Testis (tissue), 2 donors: ENCODE measurements at regions not wholly inside any gene's neighbourhood (a gene's known extent, or its start where the extent isn't known, plus 50 kb on each side); places are given as distances from the start of the nearest gene placed in this dataset.

ENCODE experiments used
- DNase-seq: peaks from one replicate; pipeline ENCODE4 v3.0.0-alpha.2; 2019
- H3K27ac ChIP-seq, 2 donors: fragments of 200-600 bp; sonication (generic); one replicate each; pipeline ENCODE4 v1.5.1; 2019
- H3K27me3 ChIP-seq: fragments of 200-600 bp; sonication (generic); one replicate; pipeline ENCODE4 v1.5.1; 2019
- H3K36me3 ChIP-seq: fragments of 200-600 bp; sonication (generic); one replicate; pipeline ENCODE4 v1.5.1; 2017; ENCODE audit warnings: low read depth; ENCODE audit errors: missing control alignments
- H3K4me1 ChIP-seq: fragments of 200-600 bp; sonication (generic); one replicate; pipeline ENCODE4 v1.5.1; 2019
- H3K4me3 ChIP-seq, 2 donors: fragments of 200-600 bp; sonication (generic); one replicate each; pipeline ENCODE4 v1.5.1; 2017 to 2019
- H3K9me3 ChIP-seq: fragments of 200-600 bp; sonication (generic); one replicate; pipeline ENCODE4 v1.5.1; 2017
- POLR2A ChIP-seq: fragments of 450-650 bp; IDR thresholded peaks from one replicate; pipeline ENCODE4 v1.6.1; 2017; ENCODE audit warnings: antibody characterized with exemption, mild to moderate bottlenecking, moderate library complexity
- WGBS, 2 donors: methylation state at CpG; one replicate each; pipeline ENCODE4 v1.1.5; 2018; 5-methylcytosine and 5-hydroxymethylcytosine counted together
- intact Hi-C: fragments of 100-400 bp; cut with DNase I; formaldehyde crosslinking; loops from one replicate; pipeline ENCODE4 v1.15.1; 2023; ENCODE audit warnings: low total_unique reads
- TF ChIP-seq, protein P1 (sequence below), 3 experiments: fragments of 450-650 bp in 2 of 3; fragments of 200-600 bp in 1 of 3; sonication (generic) in 1 of 3; IDR thresholded peaks; one replicate each; pipeline ENCODE4 v1.5.1; 2016 to 2019; ENCODE audit warnings: antibody characterized with exemption in 3 of 3, mild to moderate bottlenecking in 2 of 3, moderate library complexity in 1 of 3

DNA sequence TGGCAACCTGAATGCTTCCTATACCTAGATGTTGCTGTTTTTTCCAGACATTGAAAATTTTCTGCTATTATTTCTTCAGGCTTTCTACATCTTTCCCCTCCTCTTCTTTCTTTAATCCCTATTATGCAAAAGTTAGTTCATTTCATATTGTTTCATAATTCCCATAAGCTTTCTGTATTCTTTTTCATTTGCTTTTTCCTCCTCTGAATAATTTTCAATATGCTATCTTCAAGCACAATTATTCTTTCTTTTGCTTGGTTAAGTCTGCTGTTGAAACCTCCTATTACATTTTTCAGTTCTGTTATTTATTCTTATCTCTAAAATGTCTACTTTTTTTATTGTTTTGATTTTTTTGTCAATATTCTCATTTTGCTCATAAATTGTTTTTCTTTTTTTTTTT, 947.1 kb upstream of the MIR17HG start:
- intact Hi-C loops = no loop called here
- no peak for TF ChIP-seq POLR2A
- TF ChIP-seq, protein P1, sequence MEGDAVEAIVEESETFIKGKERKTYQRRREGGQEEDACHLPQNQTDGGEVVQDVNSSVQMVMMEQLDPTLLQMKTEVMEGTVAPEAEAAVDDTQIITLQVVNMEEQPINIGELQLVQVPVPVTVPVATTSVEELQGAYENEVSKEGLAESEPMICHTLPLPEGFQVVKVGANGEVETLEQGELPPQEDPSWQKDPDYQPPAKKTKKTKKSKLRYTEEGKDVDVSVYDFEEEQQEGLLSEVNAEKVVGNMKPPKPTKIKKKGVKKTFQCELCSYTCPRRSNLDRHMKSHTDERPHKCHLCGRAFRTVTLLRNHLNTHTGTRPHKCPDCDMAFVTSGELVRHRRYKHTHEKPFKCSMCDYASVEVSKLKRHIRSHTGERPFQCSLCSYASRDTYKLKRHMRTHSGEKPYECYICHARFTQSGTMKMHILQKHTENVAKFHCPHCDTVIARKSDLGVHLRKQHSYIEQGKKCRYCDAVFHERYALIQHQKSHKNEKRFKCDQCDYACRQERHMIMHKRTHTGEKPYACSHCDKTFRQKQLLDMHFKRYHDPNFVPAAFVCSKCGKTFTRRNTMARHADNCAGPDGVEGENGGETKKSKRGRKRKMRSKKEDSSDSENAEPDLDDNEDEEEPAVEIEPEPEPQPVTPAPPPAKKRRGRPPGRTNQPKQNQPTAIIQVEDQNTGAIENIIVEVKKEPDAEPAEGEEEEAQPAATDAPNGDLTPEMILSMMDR (IDR thresholded peaks at IDR 0.05) = no peak
- Histone ChIP-seq H3K27ac (no peak overlapping the region), H3K27me3 (no peaks in the 10 kb centered on the region), H3K4me1 (no peaks in the 10 kb centered on the region), H3K36me3 (no peaks in the 10 kb centered on the region), H3K9me3 (peaks cover 3% of the 10 kb centered on the region), H3K4me3 (no peak overlapping the region)
- no peak for DNase-seq

DNA sequence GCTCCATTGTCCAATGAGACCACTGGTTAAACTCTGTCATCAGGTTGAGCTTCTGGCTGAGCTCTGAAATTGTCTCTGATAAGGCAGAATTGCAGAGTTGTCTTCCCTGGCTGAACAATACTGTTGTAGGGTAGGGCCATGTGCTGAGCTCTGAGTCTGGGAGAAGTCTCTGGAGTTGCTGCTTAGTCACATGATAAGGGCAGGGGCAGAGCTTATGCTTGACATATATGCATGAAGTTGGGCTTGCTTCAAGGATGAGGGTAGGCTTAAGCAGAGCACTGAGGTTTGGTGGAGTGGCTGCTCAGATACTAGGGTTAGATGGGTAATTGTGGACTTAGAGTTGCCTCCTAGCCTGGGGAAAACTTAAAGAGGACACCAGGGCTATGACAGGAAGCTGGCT, 946.3 kb upstream of the MIR17HG start:
- no peak overlapping the region for H3K27ac ChIP-seq
- DNase-seq = no peak
- H3K4me1 ChIP-seq = no peaks in the 10 kb centered on the region
- H3K9me3 ChIP-seq = peaks cover 3% of the 10 kb centered on the region
- TF ChIP-seq POLR2A = no peak
- TF ChIP-seq, protein P1 (IDR thresholded peaks at IDR 0.05) = no peak
- no peak overlapping the region for H3K4me3 ChIP-seq
- no peaks in the 10 kb centered on the region for H3K27me3 ChIP-seq
- intact Hi-C loops = no loop called here
- no peaks in the 10 kb centered on the region for H3K36me3 ChIP-seq

DNA sequence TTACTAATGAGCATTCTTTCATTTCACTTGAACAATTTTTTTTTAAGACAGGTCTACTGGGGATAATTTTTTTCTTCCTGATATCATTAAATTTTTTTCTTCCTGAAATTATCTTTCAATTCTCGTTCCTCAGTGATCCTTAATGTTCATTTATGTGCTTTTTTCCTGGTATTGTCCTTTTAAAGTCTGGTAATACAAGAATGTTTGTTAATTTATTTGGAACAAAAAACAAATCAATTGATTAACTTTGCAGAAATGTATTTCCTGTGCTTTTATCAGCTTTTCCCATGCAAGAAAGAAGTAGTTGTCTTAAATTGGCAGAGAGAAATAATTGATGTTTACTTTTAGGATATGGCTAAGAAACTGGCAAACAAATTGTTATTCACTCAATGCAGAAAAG, 945.4 kb upstream of the MIR17HG start:
- Histone ChIP-seq H3K27ac (no peak overlapping the region), H3K4me1 (no peaks in the 10 kb centered on the region), H3K9me3 (peaks cover 3% of the 10 kb centered on the region), H3K27me3 (no peaks in the 10 kb centered on the region), H3K4me3 (no peak overlapping the region), H3K36me3 (no peaks in the 10 kb centered on the region)
- no peak for DNase-seq
- intact Hi-C loops = no loop called here
- 50 to 70% methylated on average over 1 of the region's 1 CpG for WGBS, 2 donors
- no peak for TF ChIP-seq POLR2A
- TF ChIP-seq, protein P1 (IDR thresholded peaks at IDR 0.05) = no peak

DNA sequence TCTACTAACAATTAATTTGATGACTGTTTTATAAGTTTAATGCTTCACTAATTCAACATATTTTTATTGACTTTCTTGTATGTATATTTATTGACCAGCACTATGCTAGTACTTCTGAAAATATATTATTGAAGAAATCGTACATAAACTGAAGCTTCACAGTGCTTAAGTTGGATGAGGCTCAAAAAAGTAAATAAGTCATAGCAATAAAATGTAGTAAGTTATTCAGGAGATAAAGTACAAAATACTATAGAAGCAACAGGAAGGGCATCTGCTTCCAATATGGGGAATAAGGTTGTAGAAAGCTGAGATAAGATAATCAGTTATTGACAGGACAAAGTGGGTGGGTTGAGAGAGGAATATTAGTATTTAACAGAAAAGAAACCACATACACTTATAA, 944.9 kb upstream of the MIR17HG start:
- peaks cover 3% of the 10 kb centered on the region for H3K9me3 ChIP-seq
- DNase-seq = no peak
- H3K36me3 ChIP-seq = no peaks in the 10 kb centered on the region
- intact Hi-C loops = no loop called here
- no peak overlapping the region for H3K27ac ChIP-seq
- TF ChIP-seq POLR2A = no peak
- TF ChIP-seq, protein P1 (IDR thresholded peaks at IDR 0.05) = no peak
- H3K27me3 ChIP-seq = no peaks in the 10 kb centered on the region
- no peaks in the 10 kb centered on the region for H3K4me1 ChIP-seq
- WGBS, 2 donors = 76 to 79% methylated on average over 1 of the region's 1 CpG
- H3K4me3 ChIP-seq = no peak overlapping the region

DNA sequence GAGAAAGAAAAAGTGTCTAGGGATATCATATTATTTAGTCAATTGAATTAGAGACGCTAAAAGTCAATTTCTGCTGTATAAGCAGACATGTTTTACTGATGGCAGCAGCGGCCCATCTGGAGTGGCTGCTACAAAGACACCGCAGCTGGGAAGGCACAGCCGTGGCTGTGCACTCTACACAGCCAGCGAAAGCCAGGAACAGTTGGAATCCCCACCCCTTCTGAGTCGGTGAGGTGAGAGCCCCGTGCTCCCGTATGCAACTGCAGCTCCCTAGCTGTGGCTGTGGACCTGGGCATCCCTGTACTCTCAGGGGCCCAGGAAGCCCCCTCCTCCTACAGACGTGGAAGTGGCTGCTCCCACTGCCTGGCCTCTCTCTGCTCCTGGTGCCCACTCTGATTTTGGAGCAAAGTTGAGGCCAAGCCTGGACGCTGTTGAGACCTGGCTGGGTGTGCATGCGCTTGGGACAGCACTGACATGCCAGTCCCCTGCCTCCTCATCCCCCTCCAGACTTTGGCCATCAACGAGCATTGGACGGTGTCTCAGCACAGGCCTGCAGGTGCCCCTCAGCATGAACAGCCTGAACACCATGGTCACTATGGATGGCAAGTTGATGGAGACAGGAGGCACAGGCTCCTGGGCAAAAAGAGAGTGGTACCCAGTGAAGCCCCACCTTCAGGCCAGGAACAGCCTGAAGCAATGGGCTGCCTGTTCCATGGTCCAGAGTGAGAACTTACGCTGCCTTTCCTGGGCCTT, 944.0 kb upstream of the MIR17HG start:
- intact Hi-C loops = no loop called here

More for the DNA sequence above, 944.0 kb upstream of the MIR17HG start:
- 90 to 91% methylated on average over 8 to 14 of the region's 14 CpGs for whole genome bisulfite sequencing, 2 donors
- no peak overlapping the region for H3K4me3 ChIP-seq
- H3K9me3 ChIP-seq = peaks cover 3% of the 10 kb centered on the region
- no peaks in the 10 kb centered on the region for H3K27me3 ChIP-seq
- DNase-seq = no peak
- H3K27ac ChIP-seq = no peak overlapping the region
- TF ChIP-seq, protein P1 (IDR thresholded peaks at IDR 0.05) = no peak
- no peak for TF ChIP-seq POLR2A
- H3K36me3 ChIP-seq = no peaks in the 10 kb centered on the region
- H3K4me1 ChIP-seq = no peaks in the 10 kb centered on the region
